NOMO-1 (cell line): ENCODE measurements at regions not wholly inside any gene's neighbourhood (a gene's known extent, or its start where the extent isn't known, plus 50 kb on each side); places are given as distances from the start of the nearest gene placed in this dataset.
A peak's percentile ranks its signal among the peaks of the same experiment; 100 is the strongest.
"Not testable (repeated sequence)": the region's sequence is repeated elsewhere in the genome, so short reads cannot be mapped to it uniquely, and the experiment has no call there.

Experiments used
- DNase-seq, 2 experiments: peaks; one replicate each; lab custom pipeline; 2025; ENCODE audit not compliant: unreplicated experiment in 2 of 2; lab: John Stamatoyannopoulos, UW

DNA sequence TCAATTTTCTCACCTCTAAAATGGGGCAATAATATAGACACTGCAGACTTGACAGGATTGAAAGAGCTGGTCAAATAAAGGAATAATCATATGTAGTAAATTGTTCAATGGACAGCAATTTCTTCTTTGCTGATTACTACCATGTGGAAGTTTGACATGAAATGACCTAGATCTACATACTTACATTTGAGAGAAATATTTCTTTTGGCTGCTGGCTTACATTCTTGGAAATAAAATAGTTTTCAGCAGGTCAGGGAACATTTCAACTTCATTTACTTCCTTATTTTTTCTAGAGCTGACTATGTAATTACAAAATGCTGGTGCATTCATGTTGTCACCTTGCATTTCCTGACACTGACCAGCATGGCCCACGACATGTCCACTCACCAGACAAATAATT is 294.6 kb upstream of the MIR17HG start:
- DNase-seq, result peak in 1 of 2 experiments; percentile 31

DNA sequence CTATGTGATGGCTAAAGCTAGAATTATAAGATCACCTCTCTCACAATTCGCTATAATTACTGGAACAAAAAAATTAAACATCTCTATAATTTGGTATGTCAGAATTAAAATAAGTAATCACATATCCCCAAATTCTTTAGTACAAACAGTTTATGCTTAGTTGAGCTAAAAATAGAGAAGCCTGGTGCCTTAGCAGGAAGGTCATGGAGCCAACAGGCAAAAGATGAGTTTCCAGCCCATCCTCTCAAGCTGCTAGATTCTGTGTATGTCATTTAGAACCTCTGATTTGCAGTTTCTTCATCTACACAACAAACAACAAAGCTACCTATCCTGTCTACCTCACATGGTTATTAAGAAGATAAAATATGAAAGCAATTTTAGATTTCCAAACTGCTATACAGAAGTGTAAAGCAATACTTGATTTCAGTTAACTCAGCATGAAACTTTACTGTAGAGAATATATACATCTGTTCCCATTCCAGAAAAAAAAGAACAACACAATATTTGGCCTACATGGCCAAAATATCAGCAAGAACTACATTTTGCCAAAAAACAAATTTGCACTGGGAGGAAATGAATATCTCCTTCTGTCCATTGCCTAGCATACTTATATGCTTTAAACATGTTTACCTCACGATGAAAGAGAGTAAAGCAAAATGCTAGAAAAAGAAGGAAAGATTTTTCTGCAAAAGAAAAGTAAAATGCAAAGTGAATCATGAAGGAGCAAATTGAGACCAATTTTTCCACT is 294.0 kb upstream of the MIR17HG start:
- no peak for DNase-seq

- no peak for DNase-seq
These were observed 292.6 kb upstream of the MIR17HG start for GRCh38 chr13:91054902-91055301.

GRCh38 chr13:91056746-91057145 is 290.7 kb upstream of the MIR17HG start:
- DNase-seq, result no peak

- not testable (repeated sequence) for DNase-seq
These were observed 290.0 kb upstream of the MIR17HG start for GRCh38 chr13:91057507-91057906.

DNA sequence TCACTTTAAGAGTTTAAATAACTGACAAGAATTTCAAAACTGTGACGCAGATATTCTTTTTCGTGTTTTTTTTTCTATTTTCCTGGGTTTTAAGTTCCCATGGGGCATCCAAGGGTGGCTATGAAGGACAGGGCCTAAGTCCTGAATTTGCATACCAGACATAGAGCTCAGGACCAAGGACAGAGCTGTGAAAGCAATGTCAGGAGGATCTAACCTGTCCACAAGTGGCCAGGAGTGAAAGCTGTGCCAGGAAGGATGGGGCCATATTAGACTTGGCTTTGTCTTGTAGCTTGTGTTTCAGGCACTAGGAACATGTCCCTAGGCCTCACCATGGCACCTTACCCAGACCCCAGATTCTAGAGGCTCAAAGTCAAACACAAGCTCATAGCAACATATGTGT is 289.4 kb upstream of the MIR17HG start:
- DNase-seq, result no peak

- DNase-seq, result no peak
These were observed 288.6 kb upstream of the MIR17HG start for GRCh38 chr13:91058919-91059318.

DNA sequence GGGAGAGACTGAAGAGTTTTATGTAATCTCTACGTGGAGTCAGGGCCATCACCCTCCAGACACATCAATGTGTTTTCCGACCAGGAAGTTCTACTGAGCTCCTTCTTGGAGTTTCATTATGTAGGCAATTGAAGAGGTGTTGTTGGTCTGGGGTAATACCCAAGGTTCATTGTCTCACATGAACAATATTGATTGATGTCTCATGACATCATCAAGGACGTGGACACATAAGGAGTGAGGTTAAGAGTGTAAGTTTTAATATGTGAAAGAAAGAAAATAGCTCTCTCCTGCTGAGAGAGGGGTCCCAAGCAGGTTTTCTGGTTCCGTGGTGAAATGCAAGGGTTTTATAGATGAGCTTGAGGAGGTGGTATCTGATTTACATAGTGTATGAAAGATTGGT is 280.7 kb upstream of the MIR17HG start:
- no peak for DNase-seq

GRCh38 chr13:91072486-91072885 is 275.0 kb upstream of the MIR17HG start:
- peak in 1 of 2 experiments; percentile 50 for DNase-seq

DNA sequence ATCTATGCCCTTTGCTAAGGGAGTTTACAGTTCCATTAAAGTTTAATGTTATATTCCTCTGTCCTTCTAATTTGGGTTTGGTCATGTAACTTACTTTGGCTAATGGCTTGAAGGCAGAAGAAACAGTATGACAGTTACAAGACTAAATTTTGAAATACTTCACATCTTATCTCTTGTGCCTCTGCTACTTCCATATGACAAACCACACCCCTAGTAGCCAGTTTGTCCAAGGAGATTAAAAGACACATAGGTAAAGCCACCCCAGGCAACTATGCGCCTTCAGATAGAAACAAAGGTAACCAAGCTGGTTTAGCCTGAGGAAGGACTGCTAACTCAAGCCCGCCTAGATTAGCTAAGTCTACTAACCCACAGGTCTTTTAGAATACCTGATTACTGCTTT is 273.4 kb upstream of the MIR17HG start:
- DNase-seq, result no peak

GRCh38 chr13:91076830-91077229 is 270.7 kb upstream of the MIR17HG start:
- DNase-seq, result no peak

DNA sequence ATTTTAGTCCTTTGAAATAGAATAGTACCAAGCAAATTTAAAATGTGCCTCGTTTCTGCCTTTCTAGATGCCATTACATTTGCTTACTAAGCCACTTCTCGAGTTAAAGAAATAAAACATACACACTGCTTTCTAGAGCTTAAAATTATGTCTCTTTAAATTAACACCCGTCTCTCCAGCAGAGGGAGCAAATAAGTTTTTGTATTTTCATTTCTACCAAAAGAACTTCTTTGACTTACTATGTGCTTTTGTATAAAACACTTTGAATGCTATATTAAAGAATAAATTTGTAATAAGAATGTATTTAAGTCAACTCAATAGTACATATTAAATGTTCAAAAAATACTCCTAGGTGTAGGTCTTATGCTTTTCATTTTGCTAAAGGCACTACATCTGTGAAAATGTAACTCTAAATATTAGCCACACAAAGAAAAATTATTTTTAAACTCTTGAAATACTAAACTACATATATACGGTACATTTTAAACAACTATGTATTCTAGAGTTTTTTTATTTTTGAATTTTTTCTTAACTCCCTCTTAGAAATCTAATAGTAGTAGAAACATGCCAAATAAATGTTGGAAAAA is 269.3 kb upstream of the MIR17HG start:
- peak in 1 of 2 experiments; percentile 70 for DNase-seq

GRCh38 chr13:91079176-91079575 is 268.3 kb upstream of the MIR17HG start:
- DNase-seq, result peak in 1 of 2 experiments; percentile 7

GRCh38 chr13:91085127-91085526 is 262.4 kb upstream of the MIR17HG start:
- DNase-seq, result no peak

- DNase-seq, result no peak
These were observed 260.4 kb upstream of the MIR17HG start for GRCh38 chr13:91086936-91087716.

DNA sequence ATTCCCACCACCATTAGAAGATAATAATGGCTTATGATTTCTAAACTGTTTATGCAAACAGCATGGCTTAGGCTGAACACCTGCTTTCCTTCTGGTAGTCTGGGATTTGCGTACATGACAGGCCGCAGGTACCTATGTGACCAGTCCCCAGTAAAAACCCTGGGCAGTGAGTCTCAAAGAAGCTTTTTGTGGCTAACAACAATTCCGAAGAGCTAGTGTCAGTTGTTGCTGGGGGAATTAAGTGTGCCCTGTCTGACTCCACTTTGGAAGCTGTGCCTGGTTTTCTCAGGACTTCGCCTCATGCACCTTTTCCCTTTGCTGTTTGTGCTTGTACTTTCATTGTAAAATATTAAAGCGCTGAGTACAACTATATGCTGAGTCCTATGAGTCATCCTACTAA is 250.2 kb upstream of the MIR17HG start:
- no peak for DNase-seq

GRCh38 chr13:91099877-91100276 is 247.6 kb upstream of the MIR17HG start:
- no peak for DNase-seq

GRCh38 chr13:91100944-91101343 is 246.5 kb upstream of the MIR17HG start:
- no peak for DNase-seq

DNA sequence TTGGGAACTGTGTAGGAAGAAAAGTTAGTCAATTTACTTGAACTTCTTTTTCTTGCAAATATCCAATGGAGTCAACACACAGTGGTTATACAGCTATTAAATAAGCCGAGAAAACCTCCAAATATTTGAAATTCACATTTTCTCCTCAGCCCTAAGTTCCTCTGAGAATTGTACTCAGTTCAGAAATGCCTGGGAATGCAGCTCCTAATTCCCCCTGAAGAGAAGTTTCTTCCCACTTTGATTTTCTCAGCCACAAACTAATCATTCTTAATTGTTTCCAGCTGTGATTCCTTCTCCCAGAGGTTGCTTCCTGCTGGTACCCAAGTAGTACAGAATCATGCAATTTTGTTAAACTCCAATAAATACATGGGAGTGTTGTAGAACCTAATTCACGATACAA is 246.1 kb upstream of the MIR17HG start:
- DNase-seq, result no peak

GRCh38 chr13:91105270-91105669 is 242.2 kb upstream of the MIR17HG start:
- no peak for DNase-seq

DNA sequence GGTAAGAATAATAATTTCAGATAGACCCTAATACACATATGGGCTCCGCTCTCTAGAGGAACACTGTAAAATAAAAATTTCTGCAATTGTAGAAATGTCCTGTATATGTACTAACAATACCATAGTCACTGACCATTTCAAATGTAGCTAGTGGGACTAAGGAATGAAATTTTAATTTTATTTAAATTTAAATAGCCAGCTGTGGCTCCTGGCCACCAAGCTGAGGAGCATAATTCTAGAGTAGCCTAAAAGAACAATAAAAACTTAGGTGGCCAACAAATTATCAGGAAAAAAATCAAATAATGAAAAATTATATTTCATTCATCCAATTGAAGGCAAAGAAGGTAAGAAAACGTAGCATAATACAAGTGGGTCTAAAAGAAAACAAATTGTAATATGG is 240.9 kb upstream of the MIR17HG start:
- no peak for DNase-seq

DNA sequence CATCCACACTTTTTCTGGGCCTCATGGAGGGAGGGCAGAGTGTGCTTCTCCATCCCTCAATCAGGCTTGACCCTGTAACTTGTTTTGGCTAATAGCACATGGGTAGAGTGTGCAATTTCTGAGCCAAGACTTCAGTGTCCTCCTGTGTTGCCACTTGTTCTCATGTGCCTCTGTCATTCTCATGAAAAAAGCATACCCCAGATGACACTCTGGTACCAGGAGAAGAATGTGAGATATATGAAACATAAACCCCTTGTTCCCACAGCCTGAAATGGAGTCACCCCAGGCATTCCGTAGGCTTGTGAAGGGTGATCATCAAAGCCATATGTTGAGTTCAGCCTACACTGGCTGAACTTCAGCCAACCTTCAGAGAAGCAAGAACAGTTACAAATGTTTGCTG is 239.2 kb upstream of the MIR17HG start:
- no peak for DNase-seq
